ENCODE measurements at regions not wholly inside any gene's neighbourhood (a gene's known extent, or its start where the extent isn't known, plus 50 kb on each side); places are given as distances from the start of the nearest gene placed in this dataset.

DNA sequence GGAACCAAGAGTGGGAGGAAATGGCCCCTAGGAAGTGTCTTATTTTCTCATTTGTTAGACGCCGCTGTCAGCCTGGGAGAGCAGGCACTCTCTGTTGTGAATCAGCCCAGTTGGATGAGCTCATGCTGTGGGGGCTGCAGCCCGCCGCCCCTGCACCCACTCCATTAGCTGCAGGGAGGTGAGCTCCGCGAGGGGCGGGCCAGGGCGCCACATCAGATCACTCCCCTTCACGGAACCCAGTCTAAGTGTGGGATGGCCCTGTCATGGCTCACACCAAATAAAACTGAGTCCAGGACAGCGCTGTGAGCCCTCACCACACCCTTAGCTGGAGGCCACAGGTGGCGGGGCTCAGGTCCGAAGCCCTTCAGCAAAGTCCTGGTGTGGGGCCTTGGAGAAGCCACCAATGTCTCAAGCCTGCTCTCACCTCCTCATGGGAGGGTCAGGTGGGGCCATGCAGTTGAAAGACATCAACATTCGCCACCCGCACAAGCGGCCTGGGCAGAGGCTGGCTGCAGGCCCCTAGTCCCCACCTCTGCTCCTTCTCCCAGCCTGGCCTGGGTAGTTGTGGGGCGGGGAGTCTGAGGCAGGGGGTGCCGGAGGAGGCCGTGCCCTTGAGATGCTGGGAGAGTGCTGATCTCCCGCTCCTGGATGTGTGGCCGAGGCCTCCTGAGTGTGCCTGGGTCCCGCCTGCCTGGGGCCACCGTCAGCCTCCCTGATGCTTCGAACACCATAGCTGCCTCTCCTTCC, 66.2 kb upstream of the SLCO4A1 start:
- no peak for FAIRE-seq
- Histone ChIP-seq H3K27me3 (replicated peaks in 1 of 2; ENCODE audit: control insufficient read depth in 2 of 2, insufficient read depth in 2 of 2, low read length in 1 of 2) (peaks cover 2 to 5% of the 10 kb centered on the region in 2 experiments; a peak in 3 of 4 replicates), H4K20me1 (ENCODE audit: control insufficient read depth, insufficient read depth) (no peaks in the 10 kb centered on the region), H3K79me2 (ENCODE audit: control insufficient read depth, insufficient read depth, low read length) (no peaks in the 10 kb centered on the region), H3K4me3 (no peak overlapping the region), H3K9me3 (replicated peaks; ENCODE audit: control insufficient read depth, insufficient read depth, low read length) (no peaks in the 10 kb centered on the region; the same call in 2 of the 3 replicates), H3K36me3 (ENCODE audit: control insufficient read depth in 2 of 2, insufficient read depth in 2 of 2, low read length in 1 of 2) (no peaks in the 10 kb centered on the region), H3K4me1 (ENCODE audit: control insufficient read depth, insufficient read depth, low read length) (no peaks in the 10 kb centered on the region), H2AFZ (ENCODE audit: control insufficient read depth, low read depth, low read length) (no peak overlapping the region), H3K27ac (ENCODE audit: control insufficient read depth, insufficient read depth) (no peak overlapping the region), H3K4me2 (ENCODE audit: control insufficient read depth, insufficient read depth) (no peak overlapping the region), H3K9ac (ENCODE audit: control insufficient read depth, insufficient read depth, low read length) (no peak overlapping the region)
- in situ Hi-C loops (cut with MboI) = no loop called here
- BruUV-seq (replicated peaks) = no TSS peak
- no peak for DNase-seq (ENCODE audit: low read depth, low spot score)
- TF ChIP-seq SPI1 (IDR thresholded peaks at IDR 0.05; ENCODE audit: borderline replicate concordance, insufficient read depth, low read depth, low read length) = no peak
- TF ChIP-seq, protein P1, sequence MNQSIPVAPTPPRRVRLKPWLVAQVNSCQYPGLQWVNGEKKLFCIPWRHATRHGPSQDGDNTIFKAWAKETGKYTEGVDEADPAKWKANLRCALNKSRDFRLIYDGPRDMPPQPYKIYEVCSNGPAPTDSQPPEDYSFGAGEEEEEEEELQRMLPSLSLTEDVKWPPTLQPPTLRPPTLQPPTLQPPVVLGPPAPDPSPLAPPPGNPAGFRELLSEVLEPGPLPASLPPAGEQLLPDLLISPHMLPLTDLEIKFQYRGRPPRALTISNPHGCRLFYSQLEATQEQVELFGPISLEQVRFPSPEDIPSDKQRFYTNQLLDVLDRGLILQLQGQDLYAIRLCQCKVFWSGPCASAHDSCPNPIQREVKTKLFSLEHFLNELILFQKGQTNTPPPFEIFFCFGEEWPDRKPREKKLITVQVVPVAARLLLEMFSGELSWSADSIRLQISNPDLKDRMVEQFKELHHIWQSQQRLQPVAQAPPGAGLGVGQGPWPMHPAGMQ (IDR thresholded peaks at IDR 0.05; ENCODE audit: borderline replicate concordance) = no peak
- TF ChIP-seq, protein P2, sequence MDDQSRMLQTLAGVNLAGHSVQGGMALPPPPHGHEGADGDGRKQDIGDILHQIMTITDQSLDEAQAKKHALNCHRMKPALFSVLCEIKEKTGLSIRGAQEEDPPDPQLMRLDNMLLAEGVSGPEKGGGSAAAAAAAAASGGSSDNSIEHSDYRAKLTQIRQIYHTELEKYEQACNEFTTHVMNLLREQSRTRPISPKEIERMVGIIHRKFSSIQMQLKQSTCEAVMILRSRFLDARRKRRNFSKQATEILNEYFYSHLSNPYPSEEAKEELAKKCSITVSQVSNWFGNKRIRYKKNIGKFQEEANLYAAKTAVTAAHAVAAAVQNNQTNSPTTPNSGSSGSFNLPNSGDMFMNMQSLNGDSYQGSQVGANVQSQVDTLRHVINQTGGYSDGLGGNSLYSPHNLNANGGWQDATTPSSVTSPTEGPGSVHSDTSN (IDR thresholded peaks at IDR 0.05; ENCODE audit: insufficient replicate concordance, low read depth, low read length) = no peak
- TF ChIP-seq ZNF207 (IDR thresholded peaks at IDR 0.05; ENCODE audit: borderline replicate concordance) = no peak
- TF ChIP-seq NR2F1 (conservative IDR thresholded peaks at IDR 0.05) = no peak
- TF ChIP-seq, protein P3, sequence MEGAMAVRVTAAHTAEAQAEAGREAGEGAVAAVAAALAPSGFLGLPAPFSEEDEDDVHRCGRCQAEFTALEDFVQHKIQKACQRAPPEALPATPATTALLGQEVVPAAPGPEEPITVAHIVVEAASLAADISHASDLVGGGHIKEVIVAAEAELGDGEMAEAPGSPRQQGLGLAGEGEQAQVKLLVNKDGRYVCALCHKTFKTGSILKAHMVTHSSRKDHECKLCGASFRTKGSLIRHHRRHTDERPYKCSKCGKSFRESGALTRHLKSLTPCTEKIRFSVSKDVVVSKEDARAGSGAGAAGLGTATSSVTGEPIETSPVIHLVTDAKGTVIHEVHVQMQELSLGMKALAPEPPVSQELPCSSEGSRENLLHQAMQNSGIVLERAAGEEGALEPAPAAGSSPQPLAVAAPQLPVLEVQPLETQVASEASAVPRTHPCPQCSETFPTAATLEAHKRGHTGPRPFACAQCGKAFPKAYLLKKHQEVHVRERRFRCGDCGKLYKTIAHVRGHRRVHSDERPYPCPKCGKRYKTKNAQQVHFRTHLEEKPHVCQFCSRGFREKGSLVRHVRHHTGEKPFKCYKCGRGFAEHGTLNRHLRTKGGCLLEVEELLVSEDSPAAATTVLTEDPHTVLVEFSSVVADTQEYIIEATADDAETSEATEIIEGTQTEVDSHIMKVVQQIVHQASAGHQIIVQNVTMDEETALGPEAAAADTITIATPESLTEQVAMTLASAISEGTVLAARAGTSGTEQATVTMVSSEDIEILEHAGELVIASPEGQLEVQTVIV (IDR thresholded peaks at IDR 0.05; ENCODE audit: borderline replicate concordance, partially characterized antibody) = no peak
- TF ChIP-seq POLR2AphosphoS5 (IDR thresholded peaks at IDR 0.05; ENCODE audit: low read length) = no peak
- no peak for TF ChIP-seq SMAD5 (IDR thresholded peaks at IDR 0.05; ENCODE audit: low read depth)
- no peak for TF ChIP-seq SMC3 (IDR thresholded peaks at IDR 0.05; ENCODE audit: borderline replicate concordance, low read length)
- TF ChIP-seq CREM (IDR thresholded peaks at IDR 0.05; ENCODE audit: low read depth) = no peak
- no peak for TF ChIP-seq ETV6 (conservative IDR thresholded peaks at IDR 0.05 in 1 of 2, IDR thresholded peaks at IDR 0.05 in 1 of 2; ENCODE audit: borderline replicate concordance in 1 of 2, low read depth in 1 of 2)
- TF ChIP-seq MTA3 (IDR thresholded peaks at IDR 0.05; ENCODE audit: borderline replicate concordance, low read length) = no peak
- no peak for TF ChIP-seq FOS (IDR thresholded peaks at IDR 0.05; ENCODE audit: borderline replicate concordance, extremely low read depth, insufficient read length)
- no peak for TF ChIP-seq HDAC6 (IDR thresholded peaks at IDR 0.05; ENCODE audit: unreplicated experiment)
- TF ChIP-seq, protein P4, sequence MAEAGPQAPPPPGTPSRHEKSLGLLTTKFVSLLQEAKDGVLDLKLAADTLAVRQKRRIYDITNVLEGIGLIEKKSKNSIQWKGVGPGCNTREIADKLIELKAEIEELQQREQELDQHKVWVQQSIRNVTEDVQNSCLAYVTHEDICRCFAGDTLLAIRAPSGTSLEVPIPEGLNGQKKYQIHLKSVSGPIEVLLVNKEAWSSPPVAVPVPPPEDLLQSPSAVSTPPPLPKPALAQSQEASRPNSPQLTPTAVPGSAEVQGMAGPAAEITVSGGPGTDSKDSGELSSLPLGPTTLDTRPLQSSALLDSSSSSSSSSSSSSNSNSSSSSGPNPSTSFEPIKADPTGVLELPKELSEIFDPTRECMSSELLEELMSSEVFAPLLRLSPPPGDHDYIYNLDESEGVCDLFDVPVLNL (IDR thresholded peaks at IDR 0.05; ENCODE audit: low read depth, low read length) = no peak
- ATAC-seq = no peak
- ChIA-PET POLR2A (interaction anchor here (0.6 kb wide), 1 partner anchor 218 kb away, joined by 3 read pairs; no protein-coding TSS in a partner anchor), SMC1A (ENCODE audit: uncharacterized antibody, unreplicated experiment) (no interaction called here), CTCF (no interaction called here), RAD21 (ENCODE audit: unreplicated experiment) (no interaction called here)
- WGBS (ENCODE audit: insufficient coverage, insufficient replicate concordance, low lambda C conversion rate, missing lambda C conversion rate) = 39% methylated on average over 19 of the region's 23 CpGs
- intact Hi-C loops (cut with micrococcal nuclease; ENCODE audit: unreplicated experiment) = no loop called here

Measured in GM12878 (cell line).